Skin of body (tissue), 1 donor: ENCODE measurements at regions not wholly inside any gene's neighbourhood (a gene's known extent, or its start where the extent isn't known, plus 50 kb on each side); places are given as distances from the start of the nearest gene placed in this dataset.

ENCODE experiments used
- DNase-seq: peaks from one replicate; lab custom pipeline; 2025; lab: John Stamatoyannopoulos, UW

GRCh38 chr4:160818571-160818970 lies 1345.2 kb downstream of the FSTL5 start:
- no peak for DNase-seq

GRCh38 chr4:160819791-160820190 lies 1344.0 kb downstream of the FSTL5 start:
- DNase-seq: no peak

- no peak for DNase-seq
Measured at GRCh38 chr4:160824481-160824880, 1339.3 kb downstream of the FSTL5 start.

GRCh38 chr4:160825644-160826338 lies 1338.0 kb downstream of the FSTL5 start:
- no peak for DNase-seq

- DNase-seq: no peak
Measured at GRCh38 chr4:160826339-160826679, 1337.5 kb downstream of the FSTL5 start.

- DNase-seq: no peak
Measured at GRCh38 chr4:160831165-160831922, 1332.5 kb downstream of the FSTL5 start.

GRCh38 chr4:160835789-160836188 lies 1328.0 kb downstream of the FSTL5 start:
- DNase-seq: no peak

GRCh38 chr4:160836431-160836830 lies 1327.4 kb downstream of the FSTL5 start:
- no peak for DNase-seq

GRCh38 chr4:160846121-160846520 lies 1317.7 kb downstream of the FSTL5 start:
- DNase-seq: no peak

- DNase-seq: no peak
Measured at GRCh38 chr4:160847228-160847627, 1316.6 kb downstream of the FSTL5 start.

GRCh38 chr4:160848489-160848888 lies 1315.3 kb downstream of the FSTL5 start:
- no peak for DNase-seq

- DNase-seq: no peak
Measured at GRCh38 chr4:160848901-160849760, 1314.7 kb downstream of the FSTL5 start.

- DNase-seq: no peak
Measured at GRCh38 chr4:160864253-160864652, 1299.5 kb downstream of the FSTL5 start.

GRCh38 chr4:160869899-160870298 lies 1293.9 kb downstream of the FSTL5 start:
- no peak for DNase-seq

- no peak for DNase-seq
Measured at GRCh38 chr4:160872491-160872890, 1291.3 kb downstream of the FSTL5 start.

GRCh38 chr4:160877087-160877790 lies 1286.6 kb downstream of the FSTL5 start:
- no peak for DNase-seq

GRCh38 chr4:160880180-160880579 lies 1283.6 kb downstream of the FSTL5 start:
- no peak for DNase-seq

GRCh38 chr4:160887668-160888067 lies 1276.1 kb downstream of the FSTL5 start:
- DNase-seq: no peak

GRCh38 chr4:160894128-160894527 lies 1269.7 kb downstream of the FSTL5 start:
- no peak for DNase-seq

- DNase-seq: no peak
Measured at GRCh38 chr4:160894809-160895208, 1269.0 kb downstream of the FSTL5 start.

GRCh38 chr4:160927311-160927710 lies 1236.5 kb downstream of the FSTL5 start:
- no peak for DNase-seq

- no peak for DNase-seq
Measured at GRCh38 chr4:160928482-160928881, 1235.3 kb downstream of the FSTL5 start.
